Osteoblast (primary cell): ENCODE measurements at regions not wholly inside any gene's neighbourhood (a gene's known extent, or its start where the extent isn't known, plus 50 kb on each side); places are given as distances from the start of the nearest gene placed in this dataset.
A peak's percentile ranks its signal among the peaks of the same experiment; 100 is the strongest.

Source experiments
- DNase-seq: peaks from one replicate; pipeline ENCODE4 v3.0.0; 2011; ENCODE audit warnings: low spot score, mixed read lengths; ENCODE audit not compliant: insufficient read length; ENCODE audit errors: missing footprints
- H2AFZ ChIP-seq: 2 replicates; pipeline ENCODE4 v1.6.0; 2011; ENCODE audit warnings: mild to moderate bottlenecking, low read length
- H3K27ac ChIP-seq: 2 replicates; pipeline ENCODE4 v1.5.1; 2011; ENCODE audit warnings: mild to moderate bottlenecking, low read depth, low read length, moderate library complexity
- H3K27me3 ChIP-seq: 2 replicates; pipeline ENCODE4 v1.6.0; 2012; ENCODE audit warnings: mild to moderate bottlenecking, control low read depth, inconsistent platforms, low read length, moderate library complexity; ENCODE audit not compliant: insufficient read depth
- H3K36me3 ChIP-seq: 2 replicates; pipeline ENCODE4 v1.5.1; 2011; ENCODE audit warnings: mild to moderate bottlenecking, low read length, control low read depth, moderate library complexity; ENCODE audit not compliant: insufficient read depth
- H3K4me1 ChIP-seq: 2 replicates; pipeline ENCODE4 v1.5.1; 2011; ENCODE audit warnings: mild to moderate bottlenecking, low read length, control low read depth, moderate library complexity; ENCODE audit not compliant: insufficient read depth
- H3K4me2 ChIP-seq: 2 replicates; pipeline ENCODE4 v1.6.0; 2011; ENCODE audit warnings: mild to moderate bottlenecking, low read length; ENCODE audit not compliant: insufficient read depth
- H3K4me3 ChIP-seq: fragments of 200-600 bp; sonication (generic); 3 replicates; pipeline ENCODE4 v1.5.1; 2012; ENCODE audit warnings: mild to moderate bottlenecking, low read length, inconsistent platforms; ENCODE audit not compliant: insufficient read depth
- H3K79me2 ChIP-seq: 2 replicates; pipeline ENCODE4 v1.6.0; 2012; ENCODE audit warnings: mild to moderate bottlenecking, low read length, control low read depth, inconsistent platforms; ENCODE audit not compliant: insufficient read depth
- H3K9me3 ChIP-seq: 2 replicates; pipeline ENCODE4 v1.5.1; 2011; ENCODE audit warnings: low read depth, low read length, control low read depth
- H4K20me1 ChIP-seq: 2 replicates; pipeline ENCODE4 v1.6.0; 2012; ENCODE audit warnings: mild to moderate bottlenecking, low read length, control low read depth; ENCODE audit not compliant: insufficient read depth
- CTCF ChIP-seq: IDR thresholded peaks from 2 replicates; pipeline ENCODE4 v1.5.1; 2011; ENCODE audit warnings: mild to moderate bottlenecking, low read depth, low read length, moderate library complexity; ENCODE audit errors: extremely low read depth

- H3K4me1 ChIP-seq = no peaks in the 10 kb centered on the region
- peak within 1 kb of the TSS; percentile 95 for H2AFZ ChIP-seq
- peak within 1 kb of the TSS; percentile 85 for H3K4me2 ChIP-seq
- H3K36me3 ChIP-seq = no peaks in the 10 kb centered on the region
- H3K79me2 ChIP-seq = no peaks in the 10 kb centered on the region
- peak; percentile 97 for DNase-seq
- H3K27ac ChIP-seq = no peak within 1 kb of the TSS
- peak within 1 kb of the TSS; percentile 74 for H3K4me3 ChIP-seq
- H3K9me3 ChIP-seq = no peaks in the 10 kb centered on the region
- no peak for TF ChIP-seq CTCF
- peaks cover 7% of the 10 kb centered on the region for H3K27me3 ChIP-seq
- H4K20me1 ChIP-seq = no peaks in the 10 kb centered on the region
Observed at GRCh38 chr15:31870328-31871165, 159.8 kb upstream of the CHRNA7 start, which contains the start of gene OTUD7A. OTUD7A (minus strand) TSS chr15:31870673.

- Histone ChIP-seq H3K9me3 (no peaks in the 10 kb centered on the region), H2AFZ (peak overlapping the region; percentile 95), H3K79me2 (no peaks in the 10 kb centered on the region), H3K27ac (no peak overlapping the region), H3K36me3 (no peaks in the 10 kb centered on the region), H3K27me3 (peaks cover 7% of the 10 kb centered on the region), H3K4me1 (no peaks in the 10 kb centered on the region), H3K4me3 (peak overlapping the region; percentile 74), H4K20me1 (no peaks in the 10 kb centered on the region), H3K4me2 (peak overlapping the region; percentile 85)
- no peak for DNase-seq
- TF ChIP-seq CTCF = no peak
Observed at GRCh38 chr15:31871166-31871886, 159.0 kb upstream of the CHRNA7 start.

GRCh38 chr15:31871887-31872281, 158.4 kb upstream of the CHRNA7 start:
- H3K79me2 ChIP-seq = no peaks in the 10 kb centered on the region
- no peaks in the 10 kb centered on the region for H4K20me1 ChIP-seq
- no peaks in the 10 kb centered on the region for H3K36me3 ChIP-seq
- TF ChIP-seq CTCF = no peak
- peaks cover 7% of the 10 kb centered on the region for H3K27me3 ChIP-seq
- H3K9me3 ChIP-seq = no peaks in the 10 kb centered on the region
- no peak overlapping the region for H3K27ac ChIP-seq
- H3K4me2 ChIP-seq = no peak overlapping the region
- DNase-seq = no peak
- H3K4me3 ChIP-seq = no peak overlapping the region
- no peaks in the 10 kb centered on the region for H3K4me1 ChIP-seq
- no peak overlapping the region for H2AFZ ChIP-seq

GRCh38 chr15:31887246-31887645, 143.1 kb upstream of the CHRNA7 start:
- H3K4me1 ChIP-seq = no peaks in the 10 kb centered on the region

More at GRCh38 chr15:31887246-31887645, 143.1 kb upstream of the CHRNA7 start:
- no peak overlapping the region for H2AFZ ChIP-seq
- no peaks in the 10 kb centered on the region for H4K20me1 ChIP-seq
- no peaks in the 10 kb centered on the region for H3K27me3 ChIP-seq
- H3K79me2 ChIP-seq = no peaks in the 10 kb centered on the region
- no peak for DNase-seq
- no peak for TF ChIP-seq CTCF
- H3K9me3 ChIP-seq = no peaks in the 10 kb centered on the region
- no peaks in the 10 kb centered on the region for H3K36me3 ChIP-seq
- H3K27ac ChIP-seq = no peak overlapping the region
- H3K4me3 ChIP-seq = no peak overlapping the region
- no peak overlapping the region for H3K4me2 ChIP-seq
